Heart right ventricle (tissue), 16 donors: ENCODE measurements at regions not wholly inside any gene's neighbourhood (a gene's known extent, or its start where the extent isn't known, plus 50 kb on each side); places are given as distances from the start of the nearest gene placed in this dataset.

Experiments used
- ATAC-seq, 8 donors: fragments of 200-7000 bp; cut with Tn5 transposase; one replicate each; pipeline ENCODE4 v1.9.1; 2020; ENCODE audit warnings: mild to moderate bottlenecking in 8 of 8, moderate library complexity in 8 of 8, moderate number of reproducible peaks in 1 of 8
- DNase-seq, 2 donors: peaks; one replicate each; pipeline ENCODE4 v3.0.0-alpha.2; 2020
- H3K27ac ChIP-seq, 10 donors: fragments of 200-600 bp; sonication (generic) in 2 of 10; one replicate each; pipeline versions ENCODE4 v1.5.0 to v1.8.0; 2020 to 2022; ENCODE audit warnings: mild to moderate bottlenecking in 3 of 10
- H3K27me3 ChIP-seq, 7 donors: fragments of 200-600 bp; one replicate each; pipeline ENCODE4 v1.8.0; 2021 to 2022; ENCODE audit warnings: mild to moderate bottlenecking in 2 of 7
- H3K36me3 ChIP-seq, 9 donors: fragments of 200-600 bp; sonication (generic) in 1 of 9; one replicate each; pipeline versions ENCODE4 v1.5.0 to v1.8.0; 2020 to 2022; ENCODE audit warnings: mild to moderate bottlenecking in 2 of 9
- H3K4me1 ChIP-seq, 9 donors: fragments of 200-600 bp; sonication (generic) in 1 of 9; one replicate each; pipeline versions ENCODE4 v1.5.0 to v1.8.0; 2020 to 2022; ENCODE audit warnings: mild to moderate bottlenecking in 4 of 9
- H3K4me3 ChIP-seq, 10 donors: fragments of 200-600 bp; sonication (generic) in 2 of 10; one replicate each; pipeline versions ENCODE4 v1.5.0 to v1.8.0; 2020 to 2022; ENCODE audit warnings: mild to moderate bottlenecking in 7 of 10, moderate library complexity in 2 of 10
- H3K9me3 ChIP-seq, 11 donors: fragments of 200-600 bp in 10 of 11; sonication (generic) in 2 of 11; one replicate each; pipeline versions ENCODE4 v1.5.0 to v1.8.0; 2013 to 2022; ENCODE audit warnings: mild to moderate bottlenecking in 2 of 11, control low read depth in 1 of 11, moderate library complexity in 1 of 11
- WGBS, 2 donors: extraction: QIAGEN DNeasy Blood & Tissue Kit; methylation state at CpG; one replicate each; pipeline ENCODE4 v1.1.7; 2013; ENCODE audit warnings: inconsistent platforms in 1 of 2; 5-methylcytosine and 5-hydroxymethylcytosine counted together
- intact Hi-C, 10 donors: fragments of 100-400 bp; cut with DNase I; formaldehyde crosslinking; loops; one replicate each; pipeline versions ENCODE4 v1.11.1 to v1.14.2; 2022
- TF ChIP-seq, protein P1 (sequence below), 9 donors: fragments of 200-600 bp; sonication (generic) in 2 of 9; IDR thresholded peaks; one replicate each; pipeline versions ENCODE4 v1.5.0 to v1.8.0; 2021 to 2022; ENCODE audit warnings: antibody characterized with exemption in 9 of 9, mild to moderate bottlenecking in 5 of 9, moderate library complexity in 1 of 9
- donor health status: Arrhythmogenic right ventricular cardiomyopathy.
- donor health status: ischemic (EF 13 %, LVEDD 7.1; RV severe dilation, severe dysfunction).
- donor health status: healthy with polysubstance abuse.
- donor health status: DM: no; HTN: yes; CAD: no.
- donor health status: DM: no; HTN: no; CAD: no.
- donor health status: ischemic (EF 25% LVEDD 6.9; RV normal size, moderate dysfunction).
- donor health status: ischemic (EF 25% LVEDD 5.7; RV mildly dilated, moderate dysfunction).
- donor health status: healthy.
- donor health status: DM: yes; HTN: yes; CAD: no.
- donor health status: Ischemic cardiomyopathy.
- donor health status: ischemic (EF 35%, LVEDD 5.7; RV mildly dilated, moderate dysfunction).
- donor health status: nonischemic (EF 11% LVEDD 7.7; RV severe dilation, severe dysfunction).
- donor health status: DM: yes; HTN: yes; CAD: no.
- donor health status: PGD.
- donor health status: ischemic (EF 29% LVEDD 5.4; RV normal size, mild dysfunction).
- donor health status: nonischemic (EF 23%, LVEDD 6.1; RV moderate dilation, normal function).

DNA sequence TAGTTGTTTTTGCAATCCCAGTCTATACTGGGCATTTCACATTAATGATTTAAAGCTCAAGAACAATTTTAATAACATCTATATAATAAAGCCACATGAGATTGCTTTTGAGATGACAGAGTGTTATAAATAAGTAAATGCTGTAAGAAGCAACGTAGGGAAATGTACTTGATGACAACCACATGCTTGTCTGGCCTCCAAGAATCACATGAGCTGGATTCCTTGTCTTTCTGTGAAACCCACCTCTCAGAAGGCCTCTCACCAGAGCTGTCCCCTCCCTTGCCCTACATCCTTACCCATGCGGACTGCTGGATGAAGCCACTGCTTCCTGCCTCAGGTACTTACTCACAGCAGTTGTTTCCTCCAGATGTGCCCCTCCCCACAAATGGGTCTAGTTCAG, 145.1 kb upstream of the CTTNBP2NL start:
- H3K27me3 ChIP-seq: no peaks in the 10 kb centered on the region
- H3K4me3 ChIP-seq: no peak overlapping the region
- intact Hi-C loops: no loop called here
- DNase-seq (no peak), ATAC-seq (no peak)
- TF ChIP-seq, protein P1, sequence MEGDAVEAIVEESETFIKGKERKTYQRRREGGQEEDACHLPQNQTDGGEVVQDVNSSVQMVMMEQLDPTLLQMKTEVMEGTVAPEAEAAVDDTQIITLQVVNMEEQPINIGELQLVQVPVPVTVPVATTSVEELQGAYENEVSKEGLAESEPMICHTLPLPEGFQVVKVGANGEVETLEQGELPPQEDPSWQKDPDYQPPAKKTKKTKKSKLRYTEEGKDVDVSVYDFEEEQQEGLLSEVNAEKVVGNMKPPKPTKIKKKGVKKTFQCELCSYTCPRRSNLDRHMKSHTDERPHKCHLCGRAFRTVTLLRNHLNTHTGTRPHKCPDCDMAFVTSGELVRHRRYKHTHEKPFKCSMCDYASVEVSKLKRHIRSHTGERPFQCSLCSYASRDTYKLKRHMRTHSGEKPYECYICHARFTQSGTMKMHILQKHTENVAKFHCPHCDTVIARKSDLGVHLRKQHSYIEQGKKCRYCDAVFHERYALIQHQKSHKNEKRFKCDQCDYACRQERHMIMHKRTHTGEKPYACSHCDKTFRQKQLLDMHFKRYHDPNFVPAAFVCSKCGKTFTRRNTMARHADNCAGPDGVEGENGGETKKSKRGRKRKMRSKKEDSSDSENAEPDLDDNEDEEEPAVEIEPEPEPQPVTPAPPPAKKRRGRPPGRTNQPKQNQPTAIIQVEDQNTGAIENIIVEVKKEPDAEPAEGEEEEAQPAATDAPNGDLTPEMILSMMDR (IDR thresholded peaks at IDR 0.05): no peak
- peaks cover 0 to 28% (median 4%) of the 10 kb centered on the region in 9 donors for H3K4me1 ChIP-seq
- no peaks in the 10 kb centered on the region for H3K9me3 ChIP-seq
- H3K36me3 ChIP-seq: no peaks in the 10 kb centered on the region
- no peak overlapping the region for H3K27ac ChIP-seq
- WGBS, 2 donors: 65 to 70% methylated on average over 2 of the region's 2 CpGs

DNA sequence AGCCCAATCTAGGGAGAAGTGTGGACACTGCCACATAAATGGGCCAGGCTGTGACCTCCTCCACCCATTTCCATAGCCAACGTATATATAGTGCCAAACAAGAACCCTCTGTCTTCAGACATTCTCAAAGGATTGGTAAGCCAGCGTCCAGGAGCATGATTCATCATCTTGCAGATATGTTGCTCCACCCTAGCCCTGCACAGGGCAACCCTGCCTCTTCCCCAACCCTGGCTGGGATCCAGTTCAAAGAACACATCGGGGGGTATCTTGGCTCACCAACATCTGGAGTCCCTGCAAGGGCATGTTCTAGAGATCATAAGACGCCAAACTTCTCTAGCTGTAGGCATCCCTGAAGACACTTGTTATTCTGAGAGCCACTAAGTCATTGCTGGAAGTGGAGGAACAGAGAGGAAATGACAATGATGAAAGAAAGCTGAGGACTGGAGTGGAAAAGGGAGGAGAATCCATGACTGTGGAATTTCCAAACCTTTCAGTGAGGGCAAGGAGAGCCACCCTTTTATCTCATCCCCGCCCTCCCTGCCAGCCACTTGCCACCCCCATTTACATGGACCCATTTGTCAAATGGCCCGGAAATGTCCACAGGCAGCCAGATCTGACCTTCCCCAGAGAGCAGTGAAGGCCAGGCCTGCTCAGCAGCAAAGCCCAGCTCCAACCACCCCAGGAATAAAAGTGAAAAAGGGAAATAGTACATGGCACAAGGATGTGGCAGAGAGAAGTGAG, 144.1 kb upstream of the CTTNBP2NL start:
- H3K27ac ChIP-seq: no peak overlapping the region
- TF ChIP-seq, protein P1 (IDR thresholded peaks at IDR 0.05): no peak
- peaks cover 0 to 30% (median 4%) of the 10 kb centered on the region in 9 donors for H3K4me1 ChIP-seq
- 76 to 86% methylated on average over 6 of the region's 6 CpGs for WGBS, 2 donors
- ATAC-seq: peak in 1 of 8 donors; percentile 25
- intact Hi-C loops: no loop called here
- no peaks in the 10 kb centered on the region for H3K9me3 ChIP-seq
- DNase-seq: no peak
- H3K36me3 ChIP-seq: no peaks in the 10 kb centered on the region
- no peaks in the 10 kb centered on the region for H3K27me3 ChIP-seq
- no peak overlapping the region for H3K4me3 ChIP-seq

DNA sequence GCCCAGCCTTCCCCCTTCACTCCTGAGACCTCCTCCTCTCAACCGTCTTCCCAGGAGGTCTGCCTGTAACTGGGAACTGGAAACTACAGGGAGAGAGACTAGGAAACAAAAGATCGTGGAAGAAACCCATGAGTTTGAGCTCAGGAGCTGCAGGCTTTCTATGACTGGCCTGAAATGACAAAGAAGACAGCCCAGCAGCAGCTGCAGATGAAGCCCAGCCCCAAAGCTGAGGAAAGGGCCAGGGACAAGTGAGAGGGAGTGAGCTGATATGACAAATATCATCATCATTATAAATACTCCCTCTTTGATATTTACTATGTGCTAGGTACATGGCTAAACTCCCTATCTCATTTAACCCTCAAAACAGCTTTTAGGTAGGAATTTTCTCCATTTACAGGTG, 142.6 kb upstream of the CTTNBP2NL start:
- no peak for ATAC-seq
- no peak for DNase-seq
- no peaks in the 10 kb centered on the region for H3K9me3 ChIP-seq
- H3K27ac ChIP-seq: no peak overlapping the region
- TF ChIP-seq, protein P1 (IDR thresholded peaks at IDR 0.05): no peak
- no peaks in the 10 kb centered on the region for H3K27me3 ChIP-seq
- 35 to 37% methylated on average over 2 of the region's 2 CpGs for WGBS, 2 donors
- H3K4me3 ChIP-seq: no peak overlapping the region
- intact Hi-C loops: no loop called here
- H3K4me1 ChIP-seq: peaks cover 0 to 17% (median 0%) of the 10 kb centered on the region in 9 donors
- H3K36me3 ChIP-seq: no peaks in the 10 kb centered on the region

DNA sequence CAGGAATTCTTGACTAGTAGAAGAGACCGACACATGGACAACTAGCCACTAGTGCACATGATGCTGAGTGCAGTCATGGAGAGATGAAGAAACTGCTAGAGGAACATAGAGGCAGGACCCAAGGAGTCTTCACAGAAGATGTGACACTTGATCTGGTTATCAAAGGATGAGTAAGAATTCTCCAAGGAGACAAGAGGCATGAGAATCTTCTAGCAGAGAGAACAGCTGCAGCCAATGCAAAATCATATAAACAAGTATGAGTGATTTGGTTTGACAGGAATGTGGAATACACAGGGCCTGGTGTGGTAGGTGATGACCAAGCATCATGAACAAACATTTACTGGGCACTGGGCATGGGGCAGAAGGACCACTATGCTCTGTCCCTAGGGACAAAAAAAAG, 140.9 kb upstream of the CTTNBP2NL start:
- H3K4me3 ChIP-seq: no peak overlapping the region
- H3K4me1 ChIP-seq: peaks cover 0 to 15% (median 0%) of the 10 kb centered on the region in 9 donors
- TF ChIP-seq, protein P1 (IDR thresholded peaks at IDR 0.05): no peak
- peak overlapping the region in 1 of 10 donors; percentile 48 for H3K27ac ChIP-seq
- no peaks in the 10 kb centered on the region for H3K36me3 ChIP-seq
- DNase-seq (no peak), ATAC-seq (no peak)
- H3K27me3 ChIP-seq: no peaks in the 10 kb centered on the region
- no peaks in the 10 kb centered on the region for H3K9me3 ChIP-seq
- WGBS, 2 donors: 86 to 88% methylated on average over 1 of the region's 1 CpG
- intact Hi-C loops: no loop called here
